ENCODE measurements at regions not wholly inside any gene's neighbourhood (a gene's known extent, or its start where the extent isn't known, plus 50 kb on each side); places are given as distances from the start of the nearest gene placed in this dataset.
"Not testable (repeated sequence)": the region's sequence is repeated elsewhere in the genome, so short reads cannot be mapped to it uniquely, and the experiment has no call there.

DNA sequence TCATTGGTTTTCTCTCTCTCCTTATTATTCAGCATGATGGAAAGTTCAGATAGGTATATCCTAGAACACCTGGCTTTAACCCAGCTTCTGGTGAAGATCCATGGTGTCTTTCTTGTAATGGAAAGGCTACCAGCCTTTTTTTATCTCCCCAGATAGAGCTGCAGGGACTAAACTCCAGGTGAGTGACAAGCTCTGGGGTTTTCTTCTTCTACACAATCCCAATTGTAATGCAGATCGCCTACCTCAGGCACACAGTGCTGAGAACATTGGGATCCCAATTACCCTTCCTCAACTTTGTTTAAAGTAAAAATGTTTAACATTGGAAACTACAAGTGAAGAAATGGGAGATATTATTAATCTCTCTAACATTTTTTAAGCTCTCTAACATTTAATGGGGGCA, 1851.7 kb downstream of the PCDH9 start:
- no peak overlapping the region for H3K27ac ChIP-seq (ENCODE audit: low read depth, low read length)

GRCh38 chr13:65368832-65369231, 1861.3 kb downstream of the PCDH9 start:
- no peaks in the 10 kb centered on the region for H3K4me1 ChIP-seq (ENCODE audit: control insufficient read depth, low read length)
- H3F3A ChIP-seq (ENCODE audit: control insufficient read depth, insufficient read depth), result no peaks in the 10 kb centered on the region
- TF ChIP-seq EZH2phosphoT487 (IDR thresholded peaks at IDR 0.05; ENCODE audit: borderline replicate concordance, low read length), result no peak
- H4K20me1 ChIP-seq (ENCODE audit: control insufficient read depth, insufficient read depth, low read depth, low read length), result no peaks in the 10 kb centered on the region
- no peak overlapping the region for H3K27ac ChIP-seq (ENCODE audit: low read depth, low read length)
- no peak overlapping the region for H3K4me3 ChIP-seq (ENCODE audit: low read length)
- H3K27me3 ChIP-seq (ENCODE audit: control insufficient read depth, low read length), result no peaks in the 10 kb centered on the region
- no peaks in the 10 kb centered on the region for H3K79me2 ChIP-seq (ENCODE audit: control insufficient read depth, low read length)
- H3K4me2 ChIP-seq (ENCODE audit: low read length), result no peak overlapping the region
- no peaks in the 10 kb centered on the region for H3K9me2 ChIP-seq (replicated peaks; ENCODE audit: control insufficient read depth, low read length)
- H3K9me3 ChIP-seq (ENCODE audit: control insufficient read depth, insufficient read depth, low read length), result no peaks in the 10 kb centered on the region
- H3K36me3 ChIP-seq (ENCODE audit: control insufficient read depth, low read length), result no peaks in the 10 kb centered on the region

More for the DNA sequence above, 1851.7 kb downstream of the PCDH9 start:
- Histone ChIP-seq H3K79me2 (ENCODE audit: control insufficient read depth, low read length) (no peaks in the 10 kb centered on the region), H3K4me3 (ENCODE audit: low read length) (no peak overlapping the region), H3K4me2 (ENCODE audit: low read length) (no peak overlapping the region), H3K9me3 (ENCODE audit: control insufficient read depth, insufficient read depth, low read length) (peaks cover 3% of the 10 kb centered on the region; the same call in 1 of the 2 replicates), H3K27me3 (ENCODE audit: control insufficient read depth, low read length) (no peaks in the 10 kb centered on the region), H3F3A (ENCODE audit: control insufficient read depth, insufficient read depth) (no peaks in the 10 kb centered on the region), H3K4me1 (ENCODE audit: control insufficient read depth, low read length) (no peaks in the 10 kb centered on the region), H3K36me3 (ENCODE audit: control insufficient read depth, low read length) (no peaks in the 10 kb centered on the region), H4K20me1 (ENCODE audit: control insufficient read depth, insufficient read depth, low read depth, low read length) (no peaks in the 10 kb centered on the region), H3K9me2 (replicated peaks; ENCODE audit: control insufficient read depth, low read length) (no peaks in the 10 kb centered on the region)
- TF ChIP-seq EZH2phosphoT487 (IDR thresholded peaks at IDR 0.05; ENCODE audit: borderline replicate concordance, low read length), result no peak
- no peak for TF ChIP-seq CTCF (IDR thresholded peaks at IDR 0.05; ENCODE audit: low read depth, low read length, poor library complexity, severe bottlenecking)

DNA sequence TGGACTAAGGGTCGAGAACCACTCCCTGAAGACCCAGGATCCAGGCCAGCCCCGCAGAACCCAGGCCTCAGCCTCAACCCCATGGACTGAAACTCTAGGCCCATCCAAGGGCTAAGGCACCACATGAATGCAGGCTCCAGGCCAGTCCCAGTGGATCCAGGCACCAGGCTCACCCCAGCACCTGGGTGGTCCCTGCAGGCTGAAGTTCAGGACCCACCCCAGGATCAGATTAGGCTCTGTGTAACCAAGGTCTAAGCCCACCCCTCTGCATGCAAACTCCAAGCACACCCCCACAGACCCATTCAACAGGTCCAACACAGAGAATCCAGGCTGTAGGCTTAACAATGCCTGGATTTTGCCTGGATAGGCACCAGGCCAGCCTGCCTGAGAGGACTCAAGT, 1876.2 kb downstream of the PCDH9 start:
- H3K4me1 ChIP-seq (ENCODE audit: control insufficient read depth, low read length), result no peaks in the 10 kb centered on the region
- H3K27me3 ChIP-seq (ENCODE audit: control insufficient read depth, low read length), result no peaks in the 10 kb centered on the region

GRCh38 chr13:65353150-65353549, 1877.0 kb downstream of the PCDH9 start:
- H3K4me1 ChIP-seq (ENCODE audit: control insufficient read depth, low read length); H3K27me3 ChIP-seq (ENCODE audit: control insufficient read depth, low read length); H3K9me3 ChIP-seq (ENCODE audit: control insufficient read depth, insufficient read depth, low read length); H3K4me3 ChIP-seq (ENCODE audit: low read length); H3K4me2 ChIP-seq (ENCODE audit: low read length); H3K79me2 ChIP-seq (ENCODE audit: control insufficient read depth, low read length); H3K36me3 ChIP-seq (ENCODE audit: control insufficient read depth, low read length); H3K27ac ChIP-seq (ENCODE audit: low read depth, low read length); H3F3A ChIP-seq (ENCODE audit: control insufficient read depth, insufficient read depth); H3K9me2 ChIP-seq (replicated peaks; ENCODE audit: control insufficient read depth, low read length); H4K20me1 ChIP-seq (ENCODE audit: control insufficient read depth, insufficient read depth, low read depth, low read length): not testable (repeated sequence)

More for the DNA sequence above, 1876.2 kb downstream of the PCDH9 start:
- Histone ChIP-seq H3K4me3 (ENCODE audit: low read length) (no peak overlapping the region), H3K4me2 (ENCODE audit: low read length) (no peak overlapping the region), H3K27ac (ENCODE audit: low read depth, low read length) (no peak overlapping the region), H3F3A (ENCODE audit: control insufficient read depth, insufficient read depth) (no peaks in the 10 kb centered on the region), H3K9me3 (ENCODE audit: control insufficient read depth, insufficient read depth, low read length) (peaks cover 6% of the 10 kb centered on the region; the same call in 1 of the 2 replicates), H3K36me3 (ENCODE audit: control insufficient read depth, low read length) (no peaks in the 10 kb centered on the region), H3K79me2 (ENCODE audit: control insufficient read depth, low read length) (no peaks in the 10 kb centered on the region), H4K20me1 (ENCODE audit: control insufficient read depth, insufficient read depth, low read depth, low read length) (no peaks in the 10 kb centered on the region), H3K9me2 (replicated peaks; ENCODE audit: control insufficient read depth, low read length) (no peaks in the 10 kb centered on the region)
- TF ChIP-seq EZH2phosphoT487 (IDR thresholded peaks at IDR 0.05; ENCODE audit: borderline replicate concordance, low read length), result no peak
- no peak for TF ChIP-seq CTCF (IDR thresholded peaks at IDR 0.05; ENCODE audit: low read depth, low read length, poor library complexity, severe bottlenecking)
